ENCODE measurements at regions not wholly inside any gene's neighbourhood (a gene's known extent, or its start where the extent isn't known, plus 50 kb on each side); places are given as distances from the start of the nearest gene placed in this dataset.

- DNase-seq (ENCODE audit: low read depth in 1 of 2, low spot score in 1 of 2) = no peak
- TF ChIP-seq, protein P1, sequence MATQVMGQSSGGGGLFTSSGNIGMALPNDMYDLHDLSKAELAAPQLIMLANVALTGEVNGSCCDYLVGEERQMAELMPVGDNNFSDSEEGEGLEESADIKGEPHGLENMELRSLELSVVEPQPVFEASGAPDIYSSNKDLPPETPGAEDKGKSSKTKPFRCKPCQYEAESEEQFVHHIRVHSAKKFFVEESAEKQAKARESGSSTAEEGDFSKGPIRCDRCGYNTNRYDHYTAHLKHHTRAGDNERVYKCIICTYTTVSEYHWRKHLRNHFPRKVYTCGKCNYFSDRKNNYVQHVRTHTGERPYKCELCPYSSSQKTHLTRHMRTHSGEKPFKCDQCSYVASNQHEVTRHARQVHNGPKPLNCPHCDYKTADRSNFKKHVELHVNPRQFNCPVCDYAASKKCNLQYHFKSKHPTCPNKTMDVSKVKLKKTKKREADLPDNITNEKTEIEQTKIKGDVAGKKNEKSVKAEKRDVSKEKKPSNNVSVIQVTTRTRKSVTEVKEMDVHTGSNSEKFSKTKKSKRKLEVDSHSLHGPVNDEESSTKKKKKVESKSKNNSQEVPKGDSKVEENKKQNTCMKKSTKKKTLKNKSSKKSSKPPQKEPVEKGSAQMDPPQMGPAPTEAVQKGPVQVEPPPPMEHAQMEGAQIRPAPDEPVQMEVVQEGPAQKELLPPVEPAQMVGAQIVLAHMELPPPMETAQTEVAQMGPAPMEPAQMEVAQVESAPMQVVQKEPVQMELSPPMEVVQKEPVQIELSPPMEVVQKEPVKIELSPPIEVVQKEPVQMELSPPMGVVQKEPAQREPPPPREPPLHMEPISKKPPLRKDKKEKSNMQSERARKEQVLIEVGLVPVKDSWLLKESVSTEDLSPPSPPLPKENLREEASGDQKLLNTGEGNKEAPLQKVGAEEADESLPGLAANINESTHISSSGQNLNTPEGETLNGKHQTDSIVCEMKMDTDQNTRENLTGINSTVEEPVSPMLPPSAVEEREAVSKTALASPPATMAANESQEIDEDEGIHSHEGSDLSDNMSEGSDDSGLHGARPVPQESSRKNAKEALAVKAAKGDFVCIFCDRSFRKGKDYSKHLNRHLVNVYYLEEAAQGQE (IDR thresholded peaks at IDR 0.05; ENCODE audit: insufficient replicate concordance, low read depth) = no peak
- no peak for TF ChIP-seq SPI1 (IDR thresholded peaks at IDR 0.05; ENCODE audit: borderline replicate concordance, low read depth)
- TF ChIP-seq POLR2AphosphoS5 (IDR thresholded peaks at IDR 0.05; ENCODE audit: low read depth) = no peak
- TF ChIP-seq CTCF (IDR thresholded peaks at IDR 0.05; ENCODE audit: insufficient read depth, low read length) = no peak
- TF ChIP-seq GABPA (IDR thresholded peaks at IDR 0.05; ENCODE audit: low read depth) = no peak
- Histone ChIP-seq H3K4me3 (replicated peaks; ENCODE audit: insufficient read depth, low read length) (no peak overlapping the region), H3K27me3 (ENCODE audit: insufficient read depth, poor library complexity, severe bottlenecking) (no peaks in the 10 kb centered on the region), H3K27ac (replicated peaks) (no peak overlapping the region)
Measured at GRCh38 chr15:96218623-96219455, 111.7 kb upstream of the NR2F2 start.

DNA sequence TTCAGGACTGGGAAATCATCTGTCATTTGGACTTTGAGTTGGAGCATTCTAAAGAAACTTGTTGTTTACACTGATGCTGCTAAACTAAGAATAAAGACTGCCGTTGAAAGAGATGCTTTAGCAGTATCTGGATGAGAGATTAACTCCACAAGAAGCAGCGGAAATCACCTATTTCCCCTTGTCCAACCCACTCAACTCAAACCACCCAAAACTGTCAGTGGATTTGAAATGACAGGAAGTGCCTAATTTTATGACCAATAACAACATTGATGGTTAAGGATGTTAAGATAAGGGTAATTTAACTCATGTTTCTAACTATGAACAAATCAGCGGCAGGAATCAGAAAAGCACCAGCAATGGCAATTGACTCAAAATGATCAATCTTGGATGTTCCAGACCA lies 110.8 kb upstream of the NR2F2 start:
- Histone ChIP-seq H3K27me3 (ENCODE audit: insufficient read depth, poor library complexity, severe bottlenecking) (no peaks in the 10 kb centered on the region), H3K4me3 (replicated peaks; ENCODE audit: insufficient read depth, low read length) (no peak overlapping the region), H3K27ac (replicated peaks) (no peak overlapping the region)
- DNase-seq (ENCODE audit: low read depth in 1 of 2, low spot score in 1 of 2) = no peak
- TF ChIP-seq, protein P1 (IDR thresholded peaks at IDR 0.05; ENCODE audit: insufficient replicate concordance, low read depth) = no peak
- no peak for TF ChIP-seq SPI1 (IDR thresholded peaks at IDR 0.05; ENCODE audit: borderline replicate concordance, low read depth)
- no peak for TF ChIP-seq GABPA (IDR thresholded peaks at IDR 0.05; ENCODE audit: low read depth)

DNA sequence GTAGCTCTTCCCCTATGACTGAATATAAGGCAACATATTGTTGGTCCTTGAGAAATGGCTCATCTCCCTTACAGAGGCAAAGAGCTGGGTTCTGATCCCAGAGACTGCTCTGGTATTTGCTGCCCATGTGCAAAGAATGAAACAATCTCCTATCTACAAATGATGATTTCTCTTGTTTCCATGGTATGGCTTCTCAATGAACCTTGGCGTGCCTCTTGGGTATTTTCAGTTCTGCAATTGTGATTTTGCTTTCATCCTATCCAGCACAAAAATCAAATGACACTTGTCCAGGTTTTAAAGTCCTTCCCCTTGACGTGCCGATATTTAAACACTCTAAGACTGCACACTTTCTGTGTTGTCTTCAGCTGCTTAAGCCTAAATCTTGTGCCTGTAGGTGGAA lies 109.8 kb upstream of the NR2F2 start:
- TF ChIP-seq SPI1 (IDR thresholded peaks at IDR 0.05; ENCODE audit: borderline replicate concordance, low read depth) = no peak
- TF ChIP-seq CTCF (IDR thresholded peaks at IDR 0.05; ENCODE audit: insufficient read depth, low read length) = no peak
- no peak for TF ChIP-seq GABPA (IDR thresholded peaks at IDR 0.05; ENCODE audit: low read depth)
- no peak for TF ChIP-seq POLR2AphosphoS5 (IDR thresholded peaks at IDR 0.05; ENCODE audit: low read depth)
- TF ChIP-seq, protein P1 (IDR thresholded peaks at IDR 0.05; ENCODE audit: insufficient replicate concordance, low read depth) = no peak
- Histone ChIP-seq H3K4me3 (replicated peaks; ENCODE audit: insufficient read depth, low read length) (no peak overlapping the region), H3K27me3 (ENCODE audit: insufficient read depth, poor library complexity, severe bottlenecking) (no peaks in the 10 kb centered on the region), H3K27ac (replicated peaks) (no peak overlapping the region)
- no peak for DNase-seq (ENCODE audit: low read depth in 1 of 2, low spot score in 1 of 2)
